ENCODE measurements at regions not wholly inside any gene's neighbourhood (a gene's known extent, or its start where the extent isn't known, plus 50 kb on each side); places are given as distances from the start of the nearest gene placed in this dataset.

GRCh38 chr2:180159921-180160320, 152.8 kb upstream of the CWC22 start:
- TF ChIP-seq, protein P1, sequence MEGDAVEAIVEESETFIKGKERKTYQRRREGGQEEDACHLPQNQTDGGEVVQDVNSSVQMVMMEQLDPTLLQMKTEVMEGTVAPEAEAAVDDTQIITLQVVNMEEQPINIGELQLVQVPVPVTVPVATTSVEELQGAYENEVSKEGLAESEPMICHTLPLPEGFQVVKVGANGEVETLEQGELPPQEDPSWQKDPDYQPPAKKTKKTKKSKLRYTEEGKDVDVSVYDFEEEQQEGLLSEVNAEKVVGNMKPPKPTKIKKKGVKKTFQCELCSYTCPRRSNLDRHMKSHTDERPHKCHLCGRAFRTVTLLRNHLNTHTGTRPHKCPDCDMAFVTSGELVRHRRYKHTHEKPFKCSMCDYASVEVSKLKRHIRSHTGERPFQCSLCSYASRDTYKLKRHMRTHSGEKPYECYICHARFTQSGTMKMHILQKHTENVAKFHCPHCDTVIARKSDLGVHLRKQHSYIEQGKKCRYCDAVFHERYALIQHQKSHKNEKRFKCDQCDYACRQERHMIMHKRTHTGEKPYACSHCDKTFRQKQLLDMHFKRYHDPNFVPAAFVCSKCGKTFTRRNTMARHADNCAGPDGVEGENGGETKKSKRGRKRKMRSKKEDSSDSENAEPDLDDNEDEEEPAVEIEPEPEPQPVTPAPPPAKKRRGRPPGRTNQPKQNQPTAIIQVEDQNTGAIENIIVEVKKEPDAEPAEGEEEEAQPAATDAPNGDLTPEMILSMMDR (IDR thresholded peaks at IDR 0.05), result no peak
- TF ChIP-seq POLR2A (IDR thresholded peaks at IDR 0.05) (no peak), EP300 (IDR thresholded peaks at IDR 0.05) (no peak), POLR2AphosphoS5 (IDR thresholded peaks at IDR 0.05) (no peak)

Measured in sigmoid colon (tissue), 4 donors.